Tibial nerve (tissue), 3 donors: ENCODE measurements at regions not wholly inside any gene's neighbourhood (a gene's known extent, or its start where the extent isn't known, plus 50 kb on each side); places are given as distances from the start of the nearest gene placed in this dataset.

Source experiments
- CTCF ChIP-seq, 5 experiments: fragments of 200-600 bp in 3 of 5; fragments of 450-650 bp in 2 of 5; sonication (generic) in 3 of 5; IDR thresholded peaks; one replicate each; pipeline ENCODE4 v1.5.1; 2016 to 2019; ENCODE audit warnings: antibody characterized with exemption in 5 of 5, mild to moderate bottlenecking in 3 of 5, moderate library complexity in 2 of 5
- POLR2A ChIP-seq, 2 donors: fragments of 450-650 bp; IDR thresholded peaks; one replicate each; pipeline ENCODE4 v1.6.1; 2017; ENCODE audit warnings: antibody characterized with exemption in 2 of 2, mild to moderate bottlenecking in 2 of 2, moderate library complexity in 2 of 2

GRCh38 chr6:112407101-112407590 is 60.0 kb downstream of the RFPL4B start:
- TF ChIP-seq CTCF (IDR thresholded peaks at IDR 0.05) (no peak), POLR2A (IDR thresholded peaks at IDR 0.05) (no peak)
